ENCODE measurements at regions not wholly inside any gene's neighbourhood (a gene's known extent, or its start where the extent isn't known, plus 50 kb on each side); places are given as distances from the start of the nearest gene placed in this dataset.

GRCh38 chr7:130910949-130911944 lies 177.2 kb upstream of the KLF14 start:
- Mint-ChIP-seq H3K4me3 (peak overlapping the region; percentile 92), H3K4me1 (ENCODE audit: low read depth) (peaks cover 87% of the 10 kb centered on the region), H3K9me3 (no peaks in the 10 kb centered on the region), H3K27ac (peak overlapping the region; percentile 92), H3K36me3 (ENCODE audit: low read depth) (peaks cover 46% of the 10 kb centered on the region), H3K27me3 (no peaks in the 10 kb centered on the region)
- Histone ChIP-seq H3K27ac (ENCODE audit: low read depth in 1 of 2, low read length in 2 of 2) (peak overlapping the region; percentile 85 to 92), H3K27me3 (ENCODE audit: control insufficient read depth in 1 of 2, insufficient read depth in 2 of 2, low read length in 2 of 2) (no peaks in the 10 kb centered on the region), H3K36me3 (ENCODE audit: insufficient read depth, low read length) (peaks cover 18% of the 10 kb centered on the region), H3K4me3 (ENCODE audit: low read length) (peak overlapping the region; percentile 61), H3K4me1 (ENCODE audit: insufficient read depth, low read length) (peaks cover 57% of the 10 kb centered on the region), H3K9me3 (ENCODE audit: control insufficient read depth in 1 of 2, insufficient read depth in 1 of 2, low read length in 2 of 2) (no peaks in the 10 kb centered on the region)
- no peak for TF ChIP-seq CTCF (IDR thresholded peaks at IDR 0.05)
- intact Hi-C loops (cut with DNase I, micrococcal nuclease) = loop anchor here in 1 of 2 experiments (5.0 kb wide), 1 partner anchor 131 kb away; no protein-coding TSS in a partner anchor
- DNase-seq = peak in 1 of 14 experiments; percentile 43
- CTCF ChIA-PET = interaction anchor here (0.8 to 7.6 kb wide), 2 partner anchors 15 to 28 kb away, joined by 4 to 50 read pairs; no protein-coding TSS in a partner anchor
- ATAC-seq (ENCODE audit: poor library complexity) = no peak
- POLR2A ChIA-PET = interaction anchor here (0.9 kb wide), 2 partner anchors 46 to 195 kb away, joined by 3 read pairs; no protein-coding TSS in a partner anchor

GRCh38 chr7:130912082-130912861 lies 178.3 kb upstream of the KLF14 start:
- ATAC-seq (ENCODE audit: poor library complexity) (no peak), DNase-seq (peak in 1 of 14 experiments; percentile 72)
- peaks cover 89% of the 10 kb centered on the region for H3K4me1 Mint-ChIP-seq (ENCODE audit: low read depth)
- Histone ChIP-seq H3K36me3 (ENCODE audit: insufficient read depth, low read length) (peaks cover 18% of the 10 kb centered on the region), H3K27me3 (ENCODE audit: control insufficient read depth in 1 of 2, insufficient read depth in 2 of 2, low read length in 2 of 2) (no peaks in the 10 kb centered on the region), H3K9me3 (ENCODE audit: control insufficient read depth in 1 of 2, insufficient read depth in 1 of 2, low read length in 2 of 2) (no peaks in the 10 kb centered on the region), H3K4me3 (ENCODE audit: low read length) (peak overlapping the region; percentile 61), H3K27ac (ENCODE audit: low read depth in 1 of 2, low read length in 2 of 2) (peak overlapping the region; percentile 85 to 92), H3K4me1 (ENCODE audit: insufficient read depth, low read length) (peaks cover 62% of the 10 kb centered on the region)
- H3K27me3 Mint-ChIP-seq = no peaks in the 10 kb centered on the region
- ChIA-PET POLR2A (interaction anchor here (0.7 to 2.3 kb wide), 15 partner anchors 8 to 707 kb away, joined by 3 to 25 read pairs (median 6); partner anchors contain the start of gene TMEM209), CTCF (interaction anchor here (7.6 kb wide), 1 partner anchor 16 kb away, joined by 50 read pairs; no protein-coding TSS in a partner anchor)
- H3K27ac Mint-ChIP-seq = peak overlapping the region; percentile 92
- intact Hi-C loops (cut with DNase I, micrococcal nuclease) = loop anchor here in 1 of 2 experiments (2.0 to 5.0 kb wide), 3 partner anchors 31 to 130 kb away; no protein-coding TSS in a partner anchor
- H3K36me3 Mint-ChIP-seq (ENCODE audit: low read depth) = peaks cover 41% of the 10 kb centered on the region
- H3K4me3 Mint-ChIP-seq = peak overlapping the region; percentile 92
- H3K9me3 Mint-ChIP-seq = no peaks in the 10 kb centered on the region
- TF ChIP-seq CTCF (IDR thresholded peaks at IDR 0.05) = no peak
